Fibroblast of lung (primary cell): ENCODE measurements at regions not wholly inside any gene's neighbourhood (a gene's known extent, or its start where the extent isn't known, plus 50 kb on each side); places are given as distances from the start of the nearest gene placed in this dataset.

ENCODE experiments used
- DNase-seq, 2 donors: peaks; one replicate each; pipeline versions ENCODE4 v3.0.0 to v3.0.0-alpha.2; 2010; ENCODE audit warnings: low read depth in 2 of 2
- H2AFZ ChIP-seq: 2 replicates; pipeline ENCODE4 v1.5.1; 2012; ENCODE audit warnings: low read length, control low read depth, inconsistent platforms
- H3K27ac ChIP-seq: 2 replicates; pipeline ENCODE4 v1.5.1; 2011; ENCODE audit warnings: low read length, control low read depth; ENCODE audit not compliant: insufficient read depth
- H3K27me3 ChIP-seq: 2 replicates; pipeline ENCODE4 v1.5.1; 2011; ENCODE audit warnings: mild to moderate bottlenecking, low read length; ENCODE audit not compliant: control insufficient read depth, insufficient read depth
- H3K36me3 ChIP-seq: 2 replicates; pipeline ENCODE4 v1.5.1; 2011; ENCODE audit warnings: low read length; ENCODE audit not compliant: control insufficient read depth, insufficient read depth
- H3K4me1 ChIP-seq: 2 replicates; pipeline ENCODE4 v1.5.1; 2011; ENCODE audit warnings: low read length; ENCODE audit not compliant: control insufficient read depth, insufficient read depth; ENCODE audit errors: extremely low read depth
- H3K4me2 ChIP-seq: 2 replicates; pipeline ENCODE4 v1.5.1; 2011; ENCODE audit warnings: low read length, control low read depth; ENCODE audit not compliant: insufficient read depth; ENCODE audit errors: extremely low read depth
- H3K4me3 ChIP-seq, 4 experiments: fragments of 200-600 bp in 1 of 4; sonication (generic) in 1 of 4; replicated peaks in 1 of 4; 2 replicates each; pipeline ENCODE4 v1.5.1; 2011 to 2016; ENCODE audit warnings: low read length in 4 of 4, low read depth in 3 of 4, mild to moderate bottlenecking in 3 of 4, control low read depth in 2 of 4, inconsistent platforms in 1 of 4, mixed read lengths in 1 of 4; ENCODE audit not compliant: insufficient read depth in 1 of 4; ENCODE audit errors: control extremely low read depth in 1 of 4
- H3K79me2 ChIP-seq: 2 replicates; pipeline ENCODE4 v1.5.1; 2012; ENCODE audit warnings: mild to moderate bottlenecking, low read length, inconsistent platforms; ENCODE audit not compliant: control insufficient read depth, insufficient read depth
- H3K9ac ChIP-seq: 2 replicates; pipeline ENCODE4 v1.5.1; 2011; ENCODE audit warnings: mild to moderate bottlenecking, low read length, control low read depth; ENCODE audit not compliant: insufficient read depth
- H3K9me3 ChIP-seq: 2 replicates; pipeline ENCODE4 v1.5.1; 2012; ENCODE audit warnings: low read depth, low read length; ENCODE audit not compliant: control insufficient read depth, insufficient read depth
- H4K20me1 ChIP-seq: 2 replicates; pipeline ENCODE4 v1.5.1; 2011; ENCODE audit warnings: low read length; ENCODE audit not compliant: control insufficient read depth, insufficient read depth; ENCODE audit errors: extremely low read depth
- CTCF ChIP-seq, 2 donors: IDR thresholded peaks in 1 of 2; conservative IDR thresholded peaks in 1 of 2; 1 replicate in 1 of 2; 2 replicates in 1 of 2; pipeline ENCODE4 v1.5.1; 2011 to 2012; ENCODE audit warnings: low read length in 2 of 2, control low read depth in 1 of 2, inconsistent platforms in 1 of 2, low read depth in 1 of 2, mild to moderate bottlenecking in 1 of 2
- EZH2 ChIP-seq: IDR thresholded peaks from 2 replicates; pipeline ENCODE4 v1.5.1; 2012; ENCODE audit warnings: low read length, control low read depth, mild to moderate bottlenecking; ENCODE audit errors: missing control alignments

GRCh38 chr3:177610262-177610661, 413.0 kb upstream of the TBL1XR1 start:
- Histone ChIP-seq H3K27ac (no peak overlapping the region), H4K20me1 (no peaks in the 10 kb centered on the region), H3K36me3 (no peaks in the 10 kb centered on the region), H2AFZ (no peak overlapping the region), H3K27me3 (no peaks in the 10 kb centered on the region), H3K4me3 (no peak overlapping the region), H3K9me3 (no peaks in the 10 kb centered on the region), H3K4me2 (no peak overlapping the region), H3K9ac (no peak overlapping the region), H3K4me1 (no peaks in the 10 kb centered on the region), H3K79me2 (no peaks in the 10 kb centered on the region)
- TF ChIP-seq CTCF (conservative IDR thresholded peaks at IDR 0.05 in 1 of 2, IDR thresholded peaks at IDR 0.05 in 1 of 2; ENCODE audit: low read depth in 1 of 2, low read length in 2 of 2) (no peak), EZH2 (no peak)
- no peak for DNase-seq

DNA sequence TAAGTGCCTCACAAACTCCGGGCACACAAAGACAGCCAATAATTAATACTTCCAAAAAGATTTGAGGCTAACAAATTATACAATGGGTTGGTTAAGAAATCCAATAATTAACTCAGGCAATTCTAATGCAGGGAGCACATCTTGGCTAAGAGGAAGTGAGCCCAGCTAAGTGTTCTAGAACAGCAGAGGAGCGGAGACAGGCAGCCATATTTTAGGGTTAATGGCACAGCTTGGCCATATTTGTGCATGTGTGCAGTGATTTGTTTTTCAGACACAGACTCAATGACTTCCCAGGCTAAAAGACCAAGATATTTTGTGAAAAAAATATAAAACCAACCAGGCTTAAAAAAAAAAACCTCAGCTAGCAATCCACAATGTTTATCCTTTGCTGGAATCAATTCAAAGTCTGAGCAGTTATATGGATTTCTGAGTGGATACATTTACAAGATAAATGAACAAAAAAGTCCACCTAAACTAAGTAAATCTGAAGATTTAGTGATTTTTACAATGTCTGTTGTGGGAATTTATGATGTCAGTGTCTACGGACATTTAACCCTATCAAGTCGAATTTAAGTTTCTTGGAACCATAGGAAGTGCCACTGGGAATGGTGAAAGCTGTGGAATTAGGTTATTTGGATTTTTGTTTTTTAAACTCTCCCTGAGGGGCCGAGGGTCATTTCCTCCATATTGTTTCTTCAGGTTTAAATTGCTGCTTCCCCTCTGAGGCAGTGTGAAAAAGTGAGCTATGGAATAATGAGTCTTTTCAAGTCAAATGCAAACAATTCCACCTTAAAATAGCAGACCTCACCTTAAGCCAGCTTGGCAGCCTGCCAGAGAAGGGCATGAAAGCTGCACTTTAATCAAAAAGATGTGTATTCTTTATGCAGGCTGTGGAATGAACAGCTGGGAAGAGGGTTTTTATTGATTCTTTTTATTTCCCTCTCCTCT, 413.7 kb upstream of the TBL1XR1 start:
- no peaks in the 10 kb centered on the region for H3K36me3 ChIP-seq
- H2AFZ ChIP-seq: no peak overlapping the region
- no peaks in the 10 kb centered on the region for H4K20me1 ChIP-seq
- no peaks in the 10 kb centered on the region for H3K79me2 ChIP-seq
- DNase-seq: peak; percentile 59 to 65
- H3K9me3 ChIP-seq: no peaks in the 10 kb centered on the region
- TF ChIP-seq EZH2: no peak
- no peak for TF ChIP-seq CTCF (conservative IDR thresholded peaks at IDR 0.05 in 1 of 2, IDR thresholded peaks at IDR 0.05 in 1 of 2; ENCODE audit: low read depth in 1 of 2, low read length in 2 of 2)
- H3K9ac ChIP-seq: no peak overlapping the region
- H3K27ac ChIP-seq: no peak overlapping the region
- H3K4me2 ChIP-seq: no peak overlapping the region
- H3K4me1 ChIP-seq: peaks cover 3% of the 10 kb centered on the region
- no peaks in the 10 kb centered on the region for H3K27me3 ChIP-seq
- H3K4me3 ChIP-seq: no peak overlapping the region

- Histone ChIP-seq H3K27me3 (no peaks in the 10 kb centered on the region), H3K4me3 (no peak overlapping the region), H3K4me2 (no peak overlapping the region), H3K27ac (no peak overlapping the region), H3K9ac (no peak overlapping the region), H3K9me3 (no peaks in the 10 kb centered on the region), H3K4me1 (peaks cover 4% of the 10 kb centered on the region), H2AFZ (no peak overlapping the region), H3K36me3 (no peaks in the 10 kb centered on the region), H4K20me1 (no peaks in the 10 kb centered on the region), H3K79me2 (no peaks in the 10 kb centered on the region)
- no peak for DNase-seq
- TF ChIP-seq EZH2 (no peak), CTCF (conservative IDR thresholded peaks at IDR 0.05 in 1 of 2, IDR thresholded peaks at IDR 0.05 in 1 of 2; ENCODE audit: low read depth in 1 of 2, low read length in 2 of 2) (no peak)
These were observed 414.6 kb upstream of the TBL1XR1 start for GRCh38 chr3:177611752-177612334.
